OCI-LY3 (cell line): ENCODE measurements at regions not wholly inside any gene's neighbourhood (a gene's known extent, or its start where the extent isn't known, plus 50 kb on each side); places are given as distances from the start of the nearest gene placed in this dataset.

Experiments used
- CTCF ChIP-seq: fragments of 200-600, 300-600 bp; sonication (generic); IDR thresholded peaks from 2 replicates; pipeline ENCODE4 v1.5.1; 2014; ENCODE audit warnings: antibody characterized with exemption, low read length, low read depth
- EZH2phosphoT487 ChIP-seq: fragments of 200-600 bp; shearing (Covaris generic); IDR thresholded peaks from 2 replicates; pipeline ENCODE4 v1.6.1; 2018; ENCODE audit warnings: antibody characterized with exemption, mixed run types, low read depth

- TF ChIP-seq CTCF (no peak), EZH2phosphoT487 (no peak)
These were observed 578.1 kb upstream of the SYT4 start for GRCh38 chr18:43855376-43855775.
